SK-N-SH (cell line): ENCODE measurements at regions not wholly inside any gene's neighbourhood (a gene's known extent, or its start where the extent isn't known, plus 50 kb on each side); places are given as distances from the start of the nearest gene placed in this dataset.

ENCODE experiments used
- EP300 ChIP-seq, 2 experiments: IDR thresholded peaks; 2 replicates each; pipeline versions ENCODE4 v1.4.0 to v1.6.1; 2012; ENCODE audit warnings: borderline replicate concordance in 1 of 2, low read depth in 1 of 2, low read length in 1 of 2
- FOXM1 ChIP-seq: IDR thresholded peaks from 2 replicates; pipeline ENCODE4 v1.4.0; 2012; ENCODE audit warnings: low read depth, mild to moderate bottlenecking
- GABPA ChIP-seq: IDR thresholded peaks from 2 replicates; pipeline ENCODE4 v1.4.0; 2012; ENCODE audit warnings: low read depth, mild to moderate bottlenecking
- JUND ChIP-seq: IDR thresholded peaks from 2 replicates; pipeline ENCODE4 v1.4.0; 2012
- MXI1 ChIP-seq: IDR thresholded peaks from 2 replicates; pipeline ENCODE4 v1.6.1; 2012; ENCODE audit warnings: mild to moderate bottlenecking, low read depth, low read length, improper control_type of control experiment
- POLR2AphosphoS5 ChIP-seq: IDR thresholded peaks from 2 replicates; pipeline ENCODE4 v1.6.1; 2012; ENCODE audit warnings: low read depth, low read length
- RAD21 ChIP-seq: IDR thresholded peaks from 2 replicates; pipeline ENCODE4 v1.6.1; 2012; ENCODE audit warnings: mild to moderate bottlenecking, low read length
- TF ChIP-seq, protein P1 (sequence below): fragments of 200-600 bp; sonication (generic); IDR thresholded peaks from 2 replicates; pipeline ENCODE4 v1.6.1; 2017; ENCODE audit warnings: antibody characterized with exemption, mild to moderate bottlenecking, moderate library complexity
- TF ChIP-seq, protein P2 (sequence below): fragments of 150-350 bp; IDR thresholded peaks from 2 replicates; pipeline ENCODE4 v1.6.1; 2017; ENCODE audit warnings: antibody characterized with exemption, low read length, low read depth, borderline replicate concordance

DNA sequence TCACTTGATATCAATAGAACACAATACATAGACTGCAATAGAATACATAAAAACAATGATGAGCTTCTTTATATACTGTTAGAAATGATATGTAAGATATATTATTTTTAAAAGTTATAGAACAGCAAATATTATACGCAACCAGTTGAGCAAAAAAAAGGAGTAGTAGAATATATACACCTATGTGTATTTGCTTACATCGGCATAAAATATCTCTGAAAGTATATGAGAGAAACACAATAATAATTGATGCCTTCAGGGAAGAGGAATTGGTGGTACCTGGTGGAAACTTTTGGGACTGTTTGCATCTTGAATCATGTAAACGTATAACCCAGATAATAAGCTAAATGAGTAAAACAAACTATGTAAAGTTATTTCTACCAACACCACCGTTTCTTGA, 418.4 kb upstream of the DCN start:
- TF ChIP-seq GABPA, result no peak
- TF ChIP-seq, protein P1, sequence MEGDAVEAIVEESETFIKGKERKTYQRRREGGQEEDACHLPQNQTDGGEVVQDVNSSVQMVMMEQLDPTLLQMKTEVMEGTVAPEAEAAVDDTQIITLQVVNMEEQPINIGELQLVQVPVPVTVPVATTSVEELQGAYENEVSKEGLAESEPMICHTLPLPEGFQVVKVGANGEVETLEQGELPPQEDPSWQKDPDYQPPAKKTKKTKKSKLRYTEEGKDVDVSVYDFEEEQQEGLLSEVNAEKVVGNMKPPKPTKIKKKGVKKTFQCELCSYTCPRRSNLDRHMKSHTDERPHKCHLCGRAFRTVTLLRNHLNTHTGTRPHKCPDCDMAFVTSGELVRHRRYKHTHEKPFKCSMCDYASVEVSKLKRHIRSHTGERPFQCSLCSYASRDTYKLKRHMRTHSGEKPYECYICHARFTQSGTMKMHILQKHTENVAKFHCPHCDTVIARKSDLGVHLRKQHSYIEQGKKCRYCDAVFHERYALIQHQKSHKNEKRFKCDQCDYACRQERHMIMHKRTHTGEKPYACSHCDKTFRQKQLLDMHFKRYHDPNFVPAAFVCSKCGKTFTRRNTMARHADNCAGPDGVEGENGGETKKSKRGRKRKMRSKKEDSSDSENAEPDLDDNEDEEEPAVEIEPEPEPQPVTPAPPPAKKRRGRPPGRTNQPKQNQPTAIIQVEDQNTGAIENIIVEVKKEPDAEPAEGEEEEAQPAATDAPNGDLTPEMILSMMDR, result no peak
- no peak for TF ChIP-seq EP300 (IDR thresholded peaks at IDR 0.05; ENCODE audit: borderline replicate concordance in 1 of 2, low read depth in 1 of 2, low read length in 1 of 2)
- TF ChIP-seq, protein P2, sequence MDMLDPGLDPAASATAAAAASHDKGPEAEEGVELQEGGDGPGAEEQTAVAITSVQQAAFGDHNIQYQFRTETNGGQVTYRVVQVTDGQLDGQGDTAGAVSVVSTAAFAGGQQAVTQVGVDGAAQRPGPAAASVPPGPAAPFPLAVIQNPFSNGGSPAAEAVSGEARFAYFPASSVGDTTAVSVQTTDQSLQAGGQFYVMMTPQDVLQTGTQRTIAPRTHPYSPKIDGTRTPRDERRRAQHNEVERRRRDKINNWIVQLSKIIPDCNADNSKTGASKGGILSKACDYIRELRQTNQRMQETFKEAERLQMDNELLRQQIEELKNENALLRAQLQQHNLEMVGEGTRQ, result no peak
- no peak for TF ChIP-seq JUND
- TF ChIP-seq MXI1, result no peak
- TF ChIP-seq POLR2AphosphoS5, result no peak
- no peak for TF ChIP-seq FOXM1
- no peak for TF ChIP-seq RAD21
